Astrocyte of the spinal cord (primary cell): ENCODE measurements at regions not wholly inside any gene's neighbourhood (a gene's known extent, or its start where the extent isn't known, plus 50 kb on each side); places are given as distances from the start of the nearest gene placed in this dataset.

Experiments
- DNase-seq: peaks from one replicate; pipeline ENCODE4 v3.0.0; 2011; ENCODE audit warnings: low read depth, low spot score
- H3K4me3 ChIP-seq: 2 replicates; pipeline ENCODE4 v1.5.1; 2011; ENCODE audit warnings: low read depth, mild to moderate bottlenecking, low read length, moderate library complexity
- in situ Hi-C: cut with HindIII; loops from 2 replicates; pipeline ENCODE4 v1.10.0; 2017; ENCODE audit warnings: low sequenced_read_pairs
- TF ChIP-seq, protein P1 (sequence below): IDR thresholded peaks from 2 replicates; pipeline ENCODE4 v1.5.1; 2012; ENCODE audit warnings: low read depth, mild to moderate bottlenecking, low read length, inconsistent platforms

DNA sequence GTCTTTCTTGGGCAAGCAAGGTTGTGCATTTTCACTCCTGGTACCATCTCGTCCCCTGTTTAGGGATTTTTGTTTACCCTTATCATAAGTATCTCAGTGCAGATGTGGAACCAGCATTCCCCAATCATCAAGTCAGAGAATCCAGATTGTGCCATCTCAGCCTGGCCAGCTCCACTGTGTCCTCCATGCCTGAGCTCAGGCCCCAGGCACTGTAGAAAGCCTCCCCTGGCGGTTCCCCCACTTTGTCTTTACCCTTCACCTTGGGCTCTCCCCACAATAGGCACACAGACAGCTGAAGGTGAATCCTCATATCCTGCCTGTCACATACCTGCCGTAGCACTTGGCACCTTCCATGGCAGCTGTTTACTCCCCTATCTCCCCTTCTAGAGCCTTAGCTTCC lies 264.7 kb upstream of the NFE2L3 start:
- in situ Hi-C loops = no loop called here
- TF ChIP-seq, protein P1, sequence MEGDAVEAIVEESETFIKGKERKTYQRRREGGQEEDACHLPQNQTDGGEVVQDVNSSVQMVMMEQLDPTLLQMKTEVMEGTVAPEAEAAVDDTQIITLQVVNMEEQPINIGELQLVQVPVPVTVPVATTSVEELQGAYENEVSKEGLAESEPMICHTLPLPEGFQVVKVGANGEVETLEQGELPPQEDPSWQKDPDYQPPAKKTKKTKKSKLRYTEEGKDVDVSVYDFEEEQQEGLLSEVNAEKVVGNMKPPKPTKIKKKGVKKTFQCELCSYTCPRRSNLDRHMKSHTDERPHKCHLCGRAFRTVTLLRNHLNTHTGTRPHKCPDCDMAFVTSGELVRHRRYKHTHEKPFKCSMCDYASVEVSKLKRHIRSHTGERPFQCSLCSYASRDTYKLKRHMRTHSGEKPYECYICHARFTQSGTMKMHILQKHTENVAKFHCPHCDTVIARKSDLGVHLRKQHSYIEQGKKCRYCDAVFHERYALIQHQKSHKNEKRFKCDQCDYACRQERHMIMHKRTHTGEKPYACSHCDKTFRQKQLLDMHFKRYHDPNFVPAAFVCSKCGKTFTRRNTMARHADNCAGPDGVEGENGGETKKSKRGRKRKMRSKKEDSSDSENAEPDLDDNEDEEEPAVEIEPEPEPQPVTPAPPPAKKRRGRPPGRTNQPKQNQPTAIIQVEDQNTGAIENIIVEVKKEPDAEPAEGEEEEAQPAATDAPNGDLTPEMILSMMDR = no peak
- no peak overlapping the region for H3K4me3 ChIP-seq
- DNase-seq = no peak

DNA sequence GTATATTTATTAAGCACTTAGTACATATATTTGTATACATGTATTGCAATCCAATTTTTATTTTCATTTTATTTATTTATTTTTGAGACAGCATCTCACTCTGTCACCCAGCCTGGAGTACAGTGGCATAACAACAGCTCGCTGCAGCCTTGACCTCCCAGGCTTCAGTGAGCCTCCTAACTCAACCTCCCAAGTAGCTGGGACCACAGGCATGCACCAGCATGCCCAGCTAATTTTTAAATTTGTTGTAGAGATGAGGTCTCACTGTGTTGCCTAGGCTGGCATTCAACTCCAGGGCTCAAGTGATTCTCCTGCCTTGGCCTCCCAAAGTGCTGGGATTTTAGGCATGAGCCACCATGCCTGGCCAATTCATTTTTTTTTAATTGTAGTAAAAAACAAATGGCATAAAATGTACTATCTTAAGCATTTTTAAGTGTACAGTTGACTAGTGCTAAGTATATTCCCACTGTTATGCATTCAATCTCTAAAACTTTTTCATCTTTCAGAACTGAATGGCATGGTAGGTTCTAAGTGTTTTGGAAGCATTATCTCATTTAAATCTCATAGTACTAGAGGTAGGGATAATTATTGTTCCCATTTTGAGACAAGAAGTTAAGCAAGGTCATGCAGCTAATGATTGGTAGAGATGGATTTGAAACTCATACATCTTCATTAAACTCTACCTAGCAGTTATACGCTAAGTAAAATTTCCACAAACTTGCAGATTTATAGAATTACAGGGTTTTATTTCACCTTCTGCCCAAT lies 264.0 kb upstream of the NFE2L3 start:
- H3K4me3 ChIP-seq = no peak overlapping the region
- no peak for DNase-seq
- TF ChIP-seq, protein P1 = no peak
- in situ Hi-C loops = no loop called here

DNA sequence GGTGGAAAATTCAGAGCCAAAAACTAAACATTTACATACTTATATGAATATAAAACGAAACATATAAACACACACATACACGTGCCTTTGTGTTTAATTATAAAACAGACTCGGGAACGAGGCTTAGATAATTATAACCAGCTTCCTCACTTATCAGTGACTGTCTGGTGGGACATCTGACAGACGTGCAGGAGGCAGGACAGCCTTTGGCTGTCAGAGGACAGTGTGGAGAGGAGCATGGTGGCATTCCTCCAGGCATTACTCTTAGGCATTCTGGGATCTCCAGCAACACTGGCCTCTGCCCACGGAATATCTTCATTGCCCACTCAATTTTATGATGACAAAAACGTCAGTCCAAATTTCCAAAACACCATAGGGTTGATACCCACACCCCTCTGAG lies 262.2 kb upstream of the NFE2L3 start:
- DNase-seq = no peak
- in situ Hi-C loops = no loop called here
- no peak overlapping the region for H3K4me3 ChIP-seq
- TF ChIP-seq, protein P1 = no peak

DNA sequence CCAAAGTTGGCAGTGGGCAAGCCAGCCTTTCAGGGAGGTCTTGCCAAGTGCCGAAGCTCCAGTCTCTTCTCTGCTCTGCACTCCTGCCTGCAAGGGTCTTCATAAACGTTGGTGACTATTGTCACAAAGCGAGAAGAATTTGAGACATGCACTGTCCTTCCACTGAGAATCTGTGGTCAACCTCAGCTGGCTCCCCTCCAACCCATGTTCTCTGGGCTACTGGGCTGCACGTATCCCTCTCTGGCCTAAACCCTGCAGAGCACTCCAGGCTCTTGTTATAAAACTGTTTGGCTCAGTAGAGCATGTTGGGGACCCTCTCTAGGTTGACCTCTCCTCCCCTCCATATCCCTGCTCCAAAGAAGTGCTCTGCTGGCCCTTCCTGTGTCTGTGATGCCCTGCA lies 260.4 kb upstream of the NFE2L3 start:
- H3K4me3 ChIP-seq = no peak overlapping the region
- in situ Hi-C loops = no loop called here
- no peak for DNase-seq
- TF ChIP-seq, protein P1 = no peak

DNA sequence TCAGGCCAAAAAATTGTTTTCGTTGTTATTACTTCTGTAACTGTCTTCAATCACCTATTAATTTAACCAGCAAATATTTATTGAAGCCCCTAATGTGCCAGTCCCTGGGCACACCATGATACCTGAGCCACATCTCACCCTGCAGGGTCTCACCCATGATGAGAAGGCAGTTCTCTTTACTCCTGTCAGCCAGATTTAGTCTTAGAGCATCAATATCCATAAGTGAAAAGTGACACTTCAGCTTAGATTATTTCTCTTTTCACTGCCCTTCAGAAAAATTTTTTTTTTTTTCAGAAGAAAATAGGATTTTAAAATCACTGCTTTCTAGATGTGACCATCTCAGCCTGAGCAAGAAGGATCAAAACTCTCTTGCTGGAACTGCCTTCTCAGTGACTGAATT lies 258.6 kb upstream of the NFE2L3 start:
- TF ChIP-seq, protein P1 = no peak
- no peak for DNase-seq
- in situ Hi-C loops = no loop called here
- no peak overlapping the region for H3K4me3 ChIP-seq

DNA sequence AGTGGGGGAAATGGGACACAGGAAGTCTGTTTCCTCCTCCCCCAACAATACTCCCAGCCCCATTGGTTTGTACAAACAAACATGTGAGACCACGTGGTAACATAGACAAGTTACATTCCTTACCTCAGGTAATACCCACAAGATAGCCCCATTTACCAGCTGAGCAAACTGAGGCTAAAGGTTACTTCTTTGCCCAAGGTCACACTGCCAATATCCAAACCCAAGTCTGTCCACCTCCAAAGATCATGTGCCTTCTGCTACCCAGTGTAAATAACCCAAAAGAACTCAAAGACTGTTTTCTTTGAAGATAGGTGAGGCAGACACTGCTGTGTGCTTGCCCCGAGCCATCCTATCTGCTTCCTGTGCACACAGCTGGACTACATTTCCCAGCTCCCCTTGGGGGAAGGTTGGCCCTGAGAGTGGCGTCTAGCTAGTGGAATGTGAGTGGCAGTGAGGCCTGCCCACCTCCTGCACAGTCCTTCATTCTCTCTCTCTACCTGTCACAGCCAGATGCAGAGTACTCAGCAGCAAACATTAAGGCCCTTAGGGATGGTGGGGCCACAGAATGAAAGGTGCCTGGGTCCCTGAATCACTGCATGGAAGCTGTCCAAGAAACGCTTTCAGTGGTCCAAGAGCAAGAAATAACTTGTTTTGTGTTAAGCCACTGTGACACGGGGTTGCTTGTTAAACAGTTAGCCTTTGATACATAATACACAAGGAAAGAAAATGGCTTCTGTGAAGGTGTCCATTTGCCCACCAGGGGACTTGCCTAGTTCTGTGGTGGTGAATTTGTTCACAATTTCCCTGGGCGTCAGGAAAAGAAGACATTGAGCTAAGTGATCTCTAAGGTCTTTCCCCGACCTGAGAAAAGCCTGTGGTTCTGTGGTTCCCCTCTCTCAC lies 257.7 kb upstream of the NFE2L3 start:
- in situ Hi-C loops = no loop called here
- H3K4me3 ChIP-seq = no peak overlapping the region
- TF ChIP-seq, protein P1 = no peak
- DNase-seq = no peak
